ENCODE measurements at regions not wholly inside any gene's neighbourhood (a gene's known extent, or its start where the extent isn't known, plus 50 kb on each side); places are given as distances from the start of the nearest gene placed in this dataset.

GRCh38 chr15:62519900-62520299 is 354.8 kb upstream of the C2CD4B start:
- TF ChIP-seq, protein P1, sequence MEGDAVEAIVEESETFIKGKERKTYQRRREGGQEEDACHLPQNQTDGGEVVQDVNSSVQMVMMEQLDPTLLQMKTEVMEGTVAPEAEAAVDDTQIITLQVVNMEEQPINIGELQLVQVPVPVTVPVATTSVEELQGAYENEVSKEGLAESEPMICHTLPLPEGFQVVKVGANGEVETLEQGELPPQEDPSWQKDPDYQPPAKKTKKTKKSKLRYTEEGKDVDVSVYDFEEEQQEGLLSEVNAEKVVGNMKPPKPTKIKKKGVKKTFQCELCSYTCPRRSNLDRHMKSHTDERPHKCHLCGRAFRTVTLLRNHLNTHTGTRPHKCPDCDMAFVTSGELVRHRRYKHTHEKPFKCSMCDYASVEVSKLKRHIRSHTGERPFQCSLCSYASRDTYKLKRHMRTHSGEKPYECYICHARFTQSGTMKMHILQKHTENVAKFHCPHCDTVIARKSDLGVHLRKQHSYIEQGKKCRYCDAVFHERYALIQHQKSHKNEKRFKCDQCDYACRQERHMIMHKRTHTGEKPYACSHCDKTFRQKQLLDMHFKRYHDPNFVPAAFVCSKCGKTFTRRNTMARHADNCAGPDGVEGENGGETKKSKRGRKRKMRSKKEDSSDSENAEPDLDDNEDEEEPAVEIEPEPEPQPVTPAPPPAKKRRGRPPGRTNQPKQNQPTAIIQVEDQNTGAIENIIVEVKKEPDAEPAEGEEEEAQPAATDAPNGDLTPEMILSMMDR (IDR thresholded peaks at IDR 0.05; ENCODE audit: poor library complexity, severe bottlenecking) = no peak
- TF ChIP-seq MXI1 (conservative IDR thresholded peaks at IDR 0.05; ENCODE audit: poor library complexity, severe bottlenecking) (no peak), EP300 (conservative IDR thresholded peaks at IDR 0.05; ENCODE audit: poor library complexity, severe bottlenecking) (no peak), REST (IDR thresholded peaks at IDR 0.05; ENCODE audit: borderline replicate concordance) (no peak)
